GM18909 (cell line): ENCODE measurements at regions not wholly inside any gene's neighbourhood (a gene's known extent, or its start where the extent isn't known, plus 50 kb on each side); places are given as distances from the start of the nearest gene placed in this dataset.
"Not testable (repeated sequence)": the region's sequence is repeated elsewhere in the genome, so short reads cannot be mapped to it uniquely, and the experiment has no call there.

Experiments
- ATAC-seq: cut with Tn5 transposase; IDR thresholded peaks from one replicate; pipeline ENCODE4 v1.9.1; 2021; ENCODE audit warnings: mild to moderate bottlenecking; ENCODE audit not compliant: unreplicated experiment, poor library complexity

DNA sequence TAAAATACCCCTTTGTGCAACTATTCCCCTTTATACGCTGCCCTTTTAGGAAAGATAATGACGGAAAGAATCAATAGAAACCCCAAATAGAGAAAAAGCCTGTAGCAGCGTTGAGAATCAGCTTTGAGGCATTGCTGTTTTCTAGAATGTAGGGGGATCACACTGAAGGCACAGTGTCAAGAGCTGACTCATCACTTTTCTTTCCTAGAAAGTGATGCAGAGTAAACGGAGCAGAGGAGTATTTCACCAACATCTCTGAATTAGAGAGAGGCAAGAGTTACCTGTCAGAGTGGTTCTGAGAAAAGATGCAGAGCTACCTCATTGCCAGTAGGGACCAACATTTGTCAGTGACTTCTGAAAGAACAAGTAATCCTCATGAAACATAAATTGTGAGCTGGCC is 269.8 kb upstream of the TMC3 start:
- ATAC-seq, result no peak

DNA sequence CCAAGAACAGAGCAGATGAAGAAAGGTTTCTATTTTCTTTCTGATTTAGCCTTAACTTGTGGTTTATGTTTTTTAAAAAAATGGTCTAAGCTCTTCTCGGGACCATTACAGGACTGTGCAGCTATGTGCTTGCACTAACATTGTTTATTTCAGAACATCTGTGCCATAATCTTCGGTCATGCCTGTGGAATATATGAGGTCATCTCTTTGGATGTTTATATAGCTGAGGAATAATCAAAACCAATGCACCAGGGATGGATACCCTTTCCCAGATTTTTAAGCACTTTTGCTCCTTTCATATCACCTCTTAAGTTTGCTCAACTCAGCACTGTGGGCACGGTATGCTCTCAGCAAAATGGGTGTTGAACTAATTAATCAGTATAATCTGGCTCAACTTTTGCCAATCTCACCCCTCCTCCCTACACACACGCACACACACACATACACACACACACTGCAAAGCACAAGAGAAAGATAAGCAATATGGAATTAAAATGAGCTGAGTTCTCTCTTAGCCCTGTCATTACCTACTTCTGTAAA is 268.5 kb upstream of the TMC3 start:
- no peak for ATAC-seq

DNA sequence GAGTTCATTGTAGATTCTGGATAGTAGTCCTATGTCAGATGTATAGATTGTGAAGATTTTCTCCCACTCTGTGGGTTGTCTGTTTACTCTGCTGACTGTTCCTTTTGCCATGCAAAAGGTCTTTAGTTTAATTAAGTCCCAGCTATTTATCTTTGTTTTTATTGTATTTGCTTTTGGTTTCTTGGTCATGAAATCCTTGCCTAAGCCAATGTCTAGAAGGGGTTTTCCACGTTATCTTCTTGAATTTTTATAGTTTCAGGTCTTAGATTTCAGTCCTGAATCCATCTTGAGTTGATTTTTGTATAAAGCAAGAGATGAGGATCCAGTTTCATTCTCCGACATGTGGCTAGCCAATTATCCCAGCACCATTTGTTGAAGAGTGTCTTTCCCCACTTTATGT is 262.1 kb upstream of the TMC3 start:
- ATAC-seq, result not testable (repeated sequence)

DNA sequence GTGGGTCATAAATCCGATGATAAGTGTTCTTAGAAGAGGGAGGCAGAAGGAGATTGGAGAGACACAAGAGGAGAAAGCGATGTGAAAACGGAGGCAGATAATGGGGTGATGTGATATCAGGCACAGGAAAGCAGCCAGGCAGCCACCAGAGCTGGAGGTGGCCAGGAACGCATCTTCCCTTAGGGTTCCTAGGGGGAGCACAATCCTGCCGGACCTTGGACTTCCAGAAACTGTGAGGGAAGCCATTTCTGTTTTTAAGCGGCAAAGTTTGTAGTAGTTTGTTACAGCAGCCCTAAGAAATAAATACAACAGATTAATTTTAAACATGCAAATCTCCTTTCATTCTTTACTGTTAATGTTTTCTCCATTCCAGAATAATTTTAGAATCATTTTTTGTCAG is 259.9 kb upstream of the TMC3 start:
- no peak for ATAC-seq

DNA sequence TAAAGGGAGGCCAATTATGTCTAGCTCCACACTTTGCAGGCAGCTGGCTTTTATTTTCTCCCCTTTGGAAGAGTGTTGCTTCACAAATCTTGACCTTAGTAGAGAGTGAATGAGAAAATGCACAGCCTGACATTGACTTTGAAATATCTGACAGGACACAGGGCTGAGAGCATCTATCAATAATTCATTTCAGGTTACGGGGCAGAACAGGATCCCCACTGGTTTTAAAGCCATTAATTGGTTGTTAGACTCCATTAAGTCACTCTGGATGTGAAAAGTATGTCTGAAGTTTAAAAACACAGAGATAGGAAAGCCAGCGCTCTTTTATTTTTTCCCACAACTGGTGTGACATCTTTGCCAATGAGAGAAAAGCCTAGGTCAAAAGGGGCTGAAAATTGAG is 251.9 kb upstream of the TMC3 start:
- ATAC-seq, result no peak

DNA sequence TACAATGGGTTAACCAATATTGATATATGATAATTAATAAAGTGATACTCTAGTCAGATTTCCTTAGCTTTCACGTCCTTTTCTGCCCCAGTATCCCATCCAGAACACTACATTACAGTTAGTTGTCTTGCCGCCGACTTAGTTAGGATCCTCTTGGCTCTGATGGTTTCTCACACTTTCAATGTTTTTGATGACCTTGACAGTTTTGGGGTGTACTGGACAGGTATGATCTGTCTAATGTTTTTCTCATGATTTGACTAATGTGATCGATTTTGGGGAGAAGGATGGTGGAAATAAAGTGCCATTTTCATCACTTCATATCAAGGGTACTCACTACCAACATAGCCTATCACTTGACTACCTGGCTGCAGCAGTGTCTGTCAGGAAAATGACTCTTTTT is 245.0 kb upstream of the TMC3 start:
- no peak for ATAC-seq

DNA sequence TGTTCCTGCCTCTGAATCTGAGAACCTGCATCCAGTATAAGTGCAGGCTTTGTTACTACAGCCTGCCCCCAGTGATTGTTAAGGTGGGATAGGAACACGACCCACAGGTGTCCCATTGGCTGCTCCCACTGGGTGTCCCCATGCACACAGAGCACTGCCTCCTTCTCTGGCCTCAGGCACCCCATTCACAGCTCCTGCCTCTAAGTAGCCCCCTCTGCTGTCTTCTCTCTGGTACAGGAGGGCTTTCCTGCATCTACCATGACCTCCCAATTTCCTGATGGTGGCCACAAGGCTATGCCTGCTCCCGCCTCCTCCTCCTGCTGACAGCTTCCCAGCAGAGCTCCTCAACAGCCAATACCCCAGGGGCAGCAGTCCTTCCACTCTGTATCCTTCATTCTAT is 238.6 kb upstream of the TMC3 start:
- no peak for ATAC-seq

DNA sequence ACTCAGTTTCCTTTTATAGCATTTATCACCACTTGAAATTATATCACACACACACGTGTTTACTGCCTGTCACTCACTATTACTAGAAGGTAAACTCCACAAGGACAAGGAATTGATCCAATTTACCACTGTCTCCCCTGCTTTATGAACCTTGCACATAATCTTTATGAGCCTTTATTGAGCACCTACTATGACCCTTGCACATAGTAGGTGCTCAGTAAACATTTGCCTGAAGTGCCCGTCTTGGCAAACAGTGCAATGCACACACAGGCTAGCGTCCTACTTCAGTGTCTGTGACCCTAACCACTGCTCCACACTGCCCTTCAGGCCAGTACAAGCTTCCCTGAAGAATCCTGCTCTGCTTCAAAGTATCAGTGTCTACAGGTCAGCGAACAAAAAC is 237.7 kb upstream of the TMC3 start:
- no peak for ATAC-seq

DNA sequence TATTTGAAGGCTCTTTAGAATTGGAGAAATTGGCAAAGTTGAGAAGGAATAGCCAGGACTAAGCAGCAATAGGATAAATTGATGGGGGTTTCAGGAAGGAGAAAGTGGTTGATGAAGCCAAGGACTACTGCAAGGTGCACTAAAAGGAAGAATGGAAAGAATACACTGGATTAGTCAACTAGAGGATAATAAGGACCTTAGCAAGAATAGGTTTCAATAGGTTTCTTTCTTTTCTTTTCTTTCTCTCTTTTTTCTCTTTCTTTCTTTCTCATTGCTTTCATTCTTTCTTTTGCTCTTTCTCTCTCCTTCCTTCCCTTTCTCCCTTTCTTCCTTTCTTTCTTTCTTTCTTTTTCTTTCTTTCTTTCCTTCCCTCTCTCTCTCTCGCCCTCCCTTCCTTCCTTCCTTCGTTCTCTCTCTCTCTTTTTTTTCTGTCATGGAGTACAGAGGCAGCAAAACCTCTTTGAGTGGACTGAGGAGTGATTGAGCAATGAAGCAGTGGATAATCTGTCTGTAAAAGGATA is 234.4 kb upstream of the TMC3 start:
- no peak for ATAC-seq

DNA sequence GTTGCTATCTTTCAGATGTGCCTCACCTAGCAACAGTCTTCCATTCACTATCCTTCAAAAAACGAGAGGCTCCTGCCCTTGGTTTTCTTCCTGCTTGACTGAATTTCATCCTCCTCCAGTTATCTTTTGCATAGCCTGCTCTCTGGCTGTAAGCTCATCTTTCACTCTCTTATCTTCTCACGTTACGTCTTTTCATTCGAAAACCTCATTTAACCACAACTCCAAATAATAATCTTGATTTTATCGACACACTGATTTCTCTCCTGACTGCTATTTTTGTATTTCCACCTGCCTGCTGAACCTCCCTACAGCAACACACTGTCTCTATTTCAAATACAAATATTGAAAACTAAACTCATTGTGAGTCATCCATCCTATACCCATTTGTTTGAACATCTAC is 230.7 kb upstream of the TMC3 start:
- ATAC-seq, result no peak

DNA sequence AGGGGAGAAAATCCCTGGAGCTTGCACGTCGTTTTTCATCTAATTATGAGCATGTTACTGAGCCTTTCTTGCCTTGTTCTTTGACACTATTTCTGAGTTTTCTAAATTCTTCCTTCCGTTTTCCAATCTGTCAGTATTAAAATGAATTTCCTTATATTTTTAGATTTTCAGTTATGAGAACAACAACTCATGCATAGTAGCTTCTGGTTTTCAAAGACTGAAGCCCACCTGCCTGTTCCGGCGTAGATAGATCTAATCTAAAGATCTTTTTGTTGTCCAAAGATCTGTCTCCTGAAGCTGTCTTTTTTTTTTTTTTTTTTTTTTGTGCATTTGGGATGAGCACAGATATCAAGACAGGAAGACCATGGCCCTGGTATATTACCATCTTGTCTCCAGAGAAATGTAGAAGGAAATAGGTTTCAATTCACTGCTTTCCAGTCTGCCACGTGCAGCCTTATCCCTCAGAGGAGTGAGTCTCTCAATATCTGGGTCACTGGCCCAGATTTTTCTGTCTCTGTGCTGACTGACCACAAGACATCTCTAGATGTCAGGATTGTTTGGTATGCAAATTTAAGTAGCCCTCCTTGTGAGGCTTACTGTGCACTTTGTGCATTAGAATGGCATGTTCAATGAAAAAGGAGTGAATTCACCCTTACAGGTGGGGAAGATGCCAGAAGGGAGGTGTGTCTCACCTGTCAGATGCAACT is 222.3 kb upstream of the TMC3 start:
- ATAC-seq, result no peak

DNA sequence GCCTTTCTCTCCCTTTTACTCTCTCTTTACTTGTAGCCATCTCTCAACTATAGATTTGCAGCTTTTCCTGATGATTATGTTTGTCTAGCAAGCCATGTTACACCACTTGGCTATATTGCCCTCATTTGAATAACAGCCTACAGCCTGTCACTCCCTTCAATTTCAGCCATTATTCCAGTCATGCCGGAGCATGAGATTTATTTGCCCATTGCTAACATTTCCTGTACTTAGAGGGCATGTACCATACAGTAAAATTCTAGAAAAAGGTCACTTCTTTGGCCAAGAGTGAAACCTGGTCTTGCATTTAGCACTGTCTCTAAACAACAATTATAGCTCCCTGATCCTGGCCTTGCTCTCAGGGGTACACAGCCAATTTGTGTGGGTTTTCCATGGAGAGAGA is 221.7 kb upstream of the TMC3 start:
- no peak for ATAC-seq

DNA sequence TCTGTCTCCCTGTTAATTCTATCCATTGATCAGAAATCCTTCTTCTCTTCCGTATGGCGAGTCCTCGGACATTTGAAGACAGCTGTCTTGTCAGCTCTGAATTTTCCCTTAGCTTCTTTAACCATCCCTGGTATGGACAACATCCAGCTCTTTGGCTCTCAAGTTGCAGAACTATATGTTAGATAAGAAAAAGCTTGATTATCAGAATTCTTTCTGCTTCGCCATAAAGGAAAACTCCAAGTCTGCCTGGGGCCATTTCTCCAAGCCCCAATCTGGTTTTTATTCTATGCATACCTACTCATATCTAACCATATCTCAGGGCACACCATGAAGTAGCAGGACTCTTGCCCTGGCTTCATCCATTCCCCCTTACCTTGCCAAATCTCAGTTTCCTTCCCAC is 215.7 kb upstream of the TMC3 start:
- no peak for ATAC-seq

DNA sequence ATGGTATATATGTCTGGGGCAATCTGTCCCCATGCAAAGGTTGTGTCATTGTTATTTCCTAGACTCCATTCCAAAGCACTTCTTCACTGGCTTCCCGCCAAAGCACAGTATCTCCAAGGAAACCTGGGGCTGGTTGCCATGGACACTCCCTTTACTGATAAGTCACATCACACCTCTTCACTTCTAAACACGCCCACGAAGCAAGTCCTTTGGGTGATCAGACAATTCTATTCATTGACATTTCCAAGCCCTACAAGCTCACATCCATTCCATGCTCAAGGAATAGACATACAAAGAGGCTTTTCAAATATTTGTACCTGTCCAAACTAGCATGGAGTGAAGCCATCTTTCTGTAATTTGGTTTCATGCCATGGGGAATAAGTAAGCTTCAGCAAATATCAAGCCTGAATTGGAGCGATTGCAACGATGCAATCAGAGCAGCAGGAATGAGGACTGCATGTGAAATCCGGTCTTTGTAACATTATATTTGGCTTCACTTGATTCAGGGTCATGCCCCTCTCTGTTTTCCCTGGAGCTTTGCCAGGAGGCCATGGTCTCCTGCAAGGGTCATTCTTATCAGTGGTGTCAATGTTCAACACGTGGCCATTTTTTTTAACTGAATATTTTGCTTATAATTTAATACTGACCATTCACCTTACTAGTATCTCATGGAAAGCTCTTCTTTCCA is 201.6 kb upstream of the TMC3 start:
- no peak for ATAC-seq

DNA sequence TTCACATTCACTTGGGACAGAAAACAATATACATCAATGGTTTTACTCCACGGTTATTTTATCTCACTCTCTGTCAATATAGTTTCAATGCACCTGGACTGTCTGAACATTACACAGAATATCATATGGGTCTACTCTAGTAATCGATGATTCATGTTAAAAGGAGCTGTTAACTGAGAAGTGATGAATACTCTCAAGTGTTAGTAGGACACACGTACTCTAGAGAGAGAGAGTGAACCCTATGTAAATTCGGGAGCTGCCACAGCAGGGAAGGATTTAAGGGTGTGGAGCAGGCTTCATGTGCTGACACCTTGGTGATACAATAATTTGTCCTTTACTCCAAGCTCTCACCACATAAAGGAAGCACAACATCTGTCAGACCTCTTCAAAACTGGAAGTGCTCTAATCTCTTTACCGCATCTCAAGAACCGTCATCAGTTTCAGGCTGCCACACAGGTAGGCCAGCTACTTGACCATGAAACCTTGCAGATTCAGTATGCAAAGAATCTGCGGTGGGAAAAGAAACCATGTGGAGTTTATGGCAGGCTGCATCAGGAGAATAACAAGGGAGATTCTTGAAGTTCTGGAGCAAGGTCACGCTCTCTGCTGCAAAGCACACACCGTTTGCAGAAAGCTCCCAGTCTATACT is 199.2 kb upstream of the TMC3 start:
- no peak for ATAC-seq

DNA sequence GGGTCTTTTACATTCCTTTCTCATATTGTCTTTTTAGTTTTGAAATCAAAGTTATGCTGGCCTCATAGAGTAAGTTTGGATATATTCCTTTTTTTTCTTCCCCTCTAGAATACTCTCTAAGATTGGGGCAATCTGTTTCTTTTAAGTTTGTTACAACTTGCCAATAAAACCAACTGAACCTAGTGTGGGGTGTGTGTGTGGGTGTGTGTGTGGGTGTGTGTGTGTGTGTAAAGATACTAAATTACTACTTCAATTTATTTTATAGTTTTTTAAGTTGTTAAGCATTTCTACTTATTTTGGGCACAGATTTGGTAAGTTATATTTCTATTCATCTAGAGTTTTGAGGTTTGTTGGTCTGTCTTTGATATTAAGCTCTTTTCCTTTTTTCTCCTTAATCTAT is 198.2 kb upstream of the TMC3 start:
- no peak for ATAC-seq

DNA sequence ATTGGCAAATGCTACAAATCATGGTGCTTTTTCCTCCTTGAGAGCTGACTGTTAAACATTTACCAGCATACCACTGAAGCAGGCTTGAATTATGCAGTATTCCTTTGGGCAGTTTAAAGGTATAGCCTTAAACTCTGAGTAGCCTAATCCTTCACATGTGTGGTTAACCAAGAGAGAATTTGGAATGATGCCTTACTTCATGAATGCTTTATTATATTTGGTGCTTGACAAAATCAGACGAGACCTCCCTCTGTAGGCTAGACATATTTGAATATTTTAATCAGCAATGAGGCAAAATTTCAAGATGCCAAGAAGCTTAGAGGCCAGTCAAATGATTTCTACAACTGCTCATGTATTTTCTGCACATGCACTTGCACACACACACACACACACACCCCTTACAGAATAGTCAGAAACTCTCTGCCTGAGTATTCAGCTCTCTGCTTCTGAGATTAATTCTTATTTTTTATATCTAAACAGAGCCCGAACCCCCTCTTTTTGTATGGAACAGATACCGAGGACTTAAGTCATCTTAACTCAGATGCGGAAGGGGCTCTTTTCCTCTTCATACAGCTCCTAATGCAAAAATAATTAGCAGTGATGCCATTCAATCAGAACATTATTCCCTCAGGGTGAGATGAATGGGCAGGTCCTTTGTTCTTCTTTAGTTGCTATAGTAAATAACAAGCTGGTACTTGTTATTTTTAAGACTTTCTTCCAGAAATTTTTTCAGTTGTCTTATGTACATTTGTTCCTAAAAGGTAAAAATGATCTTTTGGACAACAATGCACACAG is 195.5 kb upstream of the TMC3 start:
- ATAC-seq, result no peak

DNA sequence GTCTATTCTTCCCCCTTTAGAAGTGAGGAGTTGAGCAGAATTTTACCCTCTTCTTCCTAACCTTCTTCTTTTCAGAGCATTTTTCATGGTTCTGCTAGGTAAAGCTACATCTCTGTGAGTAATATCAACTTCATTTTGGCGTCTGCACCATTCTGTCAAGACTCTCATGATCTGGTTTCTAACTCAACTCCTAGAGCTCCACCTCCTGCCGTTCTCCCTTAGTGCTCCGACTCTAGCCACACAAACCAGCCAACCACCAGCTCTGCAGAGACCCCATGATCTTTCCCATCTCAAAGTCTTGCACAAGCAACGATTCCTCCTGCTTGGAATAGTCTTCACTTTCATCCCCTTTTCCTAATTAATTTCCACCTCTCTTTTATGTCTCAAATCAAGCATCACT is 193.9 kb upstream of the TMC3 start:
- ATAC-seq, result no peak

DNA sequence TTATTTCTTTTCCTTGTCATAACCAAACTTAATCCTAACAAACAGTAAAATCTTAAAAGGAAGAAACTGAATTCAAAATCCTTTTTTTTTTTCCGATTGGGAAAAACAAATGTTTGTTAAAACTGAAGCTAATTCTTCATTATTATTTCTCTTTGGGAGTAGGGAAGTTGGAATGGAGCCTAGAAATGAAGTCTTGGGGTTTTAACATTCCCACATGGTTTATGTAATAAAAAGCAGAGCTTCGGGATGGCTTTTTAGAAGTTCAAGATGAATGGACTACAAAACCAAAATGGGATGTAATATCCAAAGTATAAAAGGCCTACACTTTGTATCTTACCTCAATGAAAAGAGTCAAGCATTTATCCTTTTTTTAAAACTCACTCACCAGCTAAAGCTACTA is 189.0 kb upstream of the TMC3 start:
- no peak for ATAC-seq

DNA sequence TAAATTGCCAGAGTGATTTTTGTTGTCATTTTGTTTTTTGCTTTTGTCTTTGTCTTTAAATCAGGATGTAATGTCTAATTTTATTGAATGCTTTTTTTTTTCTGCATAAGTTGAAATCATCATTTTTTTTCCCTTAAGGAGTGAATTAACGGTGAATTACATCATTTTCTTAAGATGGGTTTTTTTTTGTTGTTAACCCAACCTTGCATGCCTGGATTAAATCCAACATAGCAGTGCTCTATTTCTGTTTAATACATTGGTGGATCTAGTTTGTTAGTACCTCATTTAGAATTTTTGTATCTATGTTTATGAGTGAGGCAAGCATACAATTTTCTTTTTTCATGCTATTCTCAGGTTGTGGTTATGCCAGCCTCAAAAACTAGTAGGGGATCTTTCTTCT is 186.4 kb upstream of the TMC3 start:
- no peak for ATAC-seq

DNA sequence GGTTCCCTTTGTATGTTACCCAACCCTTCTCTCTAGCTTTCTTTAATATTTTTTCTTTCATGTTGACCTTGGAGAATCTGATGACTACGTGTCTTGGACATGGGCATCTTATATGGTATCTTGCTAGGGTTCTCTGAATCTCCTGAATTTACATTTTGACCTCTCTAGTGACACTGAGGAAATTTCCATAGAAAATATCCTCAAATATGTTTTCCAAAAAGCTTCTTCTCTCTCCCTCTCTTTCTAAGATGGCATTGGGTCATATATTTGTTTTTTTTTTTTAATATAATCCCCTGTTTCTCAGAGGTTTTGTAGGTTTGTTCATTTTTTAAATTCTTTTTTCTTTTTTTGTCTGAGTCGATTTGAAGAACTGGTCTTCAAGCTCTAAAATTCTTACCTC is 184.0 kb upstream of the TMC3 start:
- no peak for ATAC-seq
